ENCODE measurements at regions not wholly inside any gene's neighbourhood (a gene's known extent, or its start where the extent isn't known, plus 50 kb on each side); places are given as distances from the start of the nearest gene placed in this dataset.

- no peaks in the 10 kb centered on the region for H4K20me1 ChIP-seq (ENCODE audit: insufficient read depth, low read length, poor library complexity, severe bottlenecking)
- H2AFZ ChIP-seq (ENCODE audit: low read length), result no peak overlapping the region
- H3K9me3 ChIP-seq (ENCODE audit: insufficient read depth, low read depth, low read length), result no peaks in the 10 kb centered on the region
- H3F3A ChIP-seq (ENCODE audit: low read depth), result no peaks in the 10 kb centered on the region
- no peaks in the 10 kb centered on the region for H3K79me2 ChIP-seq (ENCODE audit: insufficient read depth, low read length)
- H3K9me2 ChIP-seq (replicated peaks; ENCODE audit: low read depth, low read length), result no peaks in the 10 kb centered on the region
- no peak overlapping the region for H3K4me2 ChIP-seq (ENCODE audit: low read depth, low read length, poor library complexity, severe bottlenecking)
- H3K4me1 ChIP-seq (ENCODE audit: insufficient read depth, low read length, poor library complexity, severe bottlenecking), result no peaks in the 10 kb centered on the region
- TF ChIP-seq EZH2phosphoT487 (IDR thresholded peaks at IDR 0.05; ENCODE audit: borderline replicate concordance), result no peak
- TF ChIP-seq, protein P1, sequence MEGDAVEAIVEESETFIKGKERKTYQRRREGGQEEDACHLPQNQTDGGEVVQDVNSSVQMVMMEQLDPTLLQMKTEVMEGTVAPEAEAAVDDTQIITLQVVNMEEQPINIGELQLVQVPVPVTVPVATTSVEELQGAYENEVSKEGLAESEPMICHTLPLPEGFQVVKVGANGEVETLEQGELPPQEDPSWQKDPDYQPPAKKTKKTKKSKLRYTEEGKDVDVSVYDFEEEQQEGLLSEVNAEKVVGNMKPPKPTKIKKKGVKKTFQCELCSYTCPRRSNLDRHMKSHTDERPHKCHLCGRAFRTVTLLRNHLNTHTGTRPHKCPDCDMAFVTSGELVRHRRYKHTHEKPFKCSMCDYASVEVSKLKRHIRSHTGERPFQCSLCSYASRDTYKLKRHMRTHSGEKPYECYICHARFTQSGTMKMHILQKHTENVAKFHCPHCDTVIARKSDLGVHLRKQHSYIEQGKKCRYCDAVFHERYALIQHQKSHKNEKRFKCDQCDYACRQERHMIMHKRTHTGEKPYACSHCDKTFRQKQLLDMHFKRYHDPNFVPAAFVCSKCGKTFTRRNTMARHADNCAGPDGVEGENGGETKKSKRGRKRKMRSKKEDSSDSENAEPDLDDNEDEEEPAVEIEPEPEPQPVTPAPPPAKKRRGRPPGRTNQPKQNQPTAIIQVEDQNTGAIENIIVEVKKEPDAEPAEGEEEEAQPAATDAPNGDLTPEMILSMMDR (conservative IDR thresholded peaks at IDR 0.05; ENCODE audit: low read length), result no peak
- H3K36me3 ChIP-seq (ENCODE audit: insufficient read depth, low read length), result no peaks in the 10 kb centered on the region
- H3K9ac ChIP-seq (ENCODE audit: low read depth, low read length, poor library complexity, severe bottlenecking), result no peak overlapping the region
- H3K27me3 ChIP-seq (ENCODE audit: insufficient read depth, low read length, poor library complexity, severe bottlenecking), result no peaks in the 10 kb centered on the region
- no peak overlapping the region for H3K4me3 ChIP-seq (ENCODE audit: low read length, poor library complexity, severe bottlenecking)
These were observed 88.6 kb upstream of the DLGAP1 start for GRCh38 chr18:4543711-4544110.

DNA sequence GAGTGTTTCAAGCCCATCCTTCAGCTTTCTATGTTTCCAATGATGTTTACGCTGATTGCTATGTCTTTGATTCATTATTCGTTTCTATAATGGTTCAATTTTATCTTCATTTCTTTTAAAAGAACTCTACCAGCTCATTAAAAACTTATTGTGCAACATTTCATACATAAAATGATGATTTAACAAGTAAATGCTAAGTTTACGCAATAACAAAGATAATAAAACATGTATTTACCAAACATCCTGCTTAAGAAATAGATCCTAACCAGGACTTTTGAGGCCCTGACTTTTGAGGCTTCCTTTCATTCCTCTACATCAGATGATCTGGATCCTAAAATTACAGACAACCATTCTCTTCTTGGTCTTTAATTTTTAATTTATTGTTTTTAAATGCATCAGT is 86.5 kb upstream of the DLGAP1 start:
- Histone ChIP-seq H2AFZ (ENCODE audit: low read length) (no peak overlapping the region), H3K79me2 (ENCODE audit: insufficient read depth, low read length) (no peaks in the 10 kb centered on the region), H3K4me3 (ENCODE audit: low read length, poor library complexity, severe bottlenecking) (no peak overlapping the region), H3K9ac (ENCODE audit: low read depth, low read length, poor library complexity, severe bottlenecking) (no peak overlapping the region), H3K9me3 (ENCODE audit: insufficient read depth, low read depth, low read length) (0 out of 2 replicates have a peak, but pooled peaks cover 3% of the 10 kb centered on the region), H3K4me2 (ENCODE audit: low read depth, low read length, poor library complexity, severe bottlenecking) (no peak overlapping the region), H3F3A (ENCODE audit: low read depth) (no peaks in the 10 kb centered on the region), H3K4me1 (ENCODE audit: insufficient read depth, low read length, poor library complexity, severe bottlenecking) (no peaks in the 10 kb centered on the region), H4K20me1 (ENCODE audit: insufficient read depth, low read length, poor library complexity, severe bottlenecking) (no peaks in the 10 kb centered on the region), H3K36me3 (ENCODE audit: insufficient read depth, low read length) (no peaks in the 10 kb centered on the region), H3K9me2 (replicated peaks; ENCODE audit: low read depth, low read length) (no peaks in the 10 kb centered on the region), H3K27me3 (ENCODE audit: insufficient read depth, low read length, poor library complexity, severe bottlenecking) (no peaks in the 10 kb centered on the region)
- TF ChIP-seq, protein P1 (conservative IDR thresholded peaks at IDR 0.05; ENCODE audit: low read length), result no peak
- TF ChIP-seq EZH2phosphoT487 (IDR thresholded peaks at IDR 0.05; ENCODE audit: borderline replicate concordance), result no peak

DNA sequence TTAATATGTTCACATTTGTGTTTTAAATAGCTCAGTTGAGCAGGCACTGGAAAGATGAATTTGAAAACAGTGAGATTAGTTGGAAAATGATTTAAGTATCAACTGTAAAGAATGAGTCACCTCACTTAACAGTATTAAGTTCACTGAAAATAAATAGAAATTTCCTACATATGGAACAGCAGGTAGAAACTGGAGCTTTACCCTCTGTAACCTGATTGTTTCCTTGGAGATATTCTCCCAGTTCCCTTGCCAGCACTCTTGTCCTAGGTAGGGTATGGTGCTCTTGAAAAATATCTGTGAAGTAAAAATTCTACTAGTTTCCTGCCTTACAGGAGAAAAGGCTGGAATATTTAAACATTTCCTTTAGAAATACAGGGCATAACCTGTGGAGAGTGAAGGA is 81.3 kb upstream of the DLGAP1 start:
- Histone ChIP-seq H3K9me3 (ENCODE audit: insufficient read depth, low read depth, low read length) (peaks cover 11% of the 10 kb centered on the region; the same call in 1 of the 2 replicates), H3K79me2 (ENCODE audit: insufficient read depth, low read length) (no peaks in the 10 kb centered on the region), H3F3A (ENCODE audit: low read depth) (no peaks in the 10 kb centered on the region), H2AFZ (ENCODE audit: low read length) (no peak overlapping the region), H3K4me1 (ENCODE audit: insufficient read depth, low read length, poor library complexity, severe bottlenecking) (no peaks in the 10 kb centered on the region), H3K9me2 (replicated peaks; ENCODE audit: low read depth, low read length) (no peaks in the 10 kb centered on the region), H3K27me3 (ENCODE audit: insufficient read depth, low read length, poor library complexity, severe bottlenecking) (no peaks in the 10 kb centered on the region), H3K36me3 (ENCODE audit: insufficient read depth, low read length) (no peaks in the 10 kb centered on the region), H3K4me2 (ENCODE audit: low read depth, low read length, poor library complexity, severe bottlenecking) (no peak overlapping the region), H3K9ac (ENCODE audit: low read depth, low read length, poor library complexity, severe bottlenecking) (no peak overlapping the region), H3K4me3 (ENCODE audit: low read length, poor library complexity, severe bottlenecking) (no peak overlapping the region), H4K20me1 (ENCODE audit: insufficient read depth, low read length, poor library complexity, severe bottlenecking) (no peaks in the 10 kb centered on the region)
- no peak for TF ChIP-seq EZH2phosphoT487 (IDR thresholded peaks at IDR 0.05; ENCODE audit: borderline replicate concordance)
- TF ChIP-seq, protein P1 (conservative IDR thresholded peaks at IDR 0.05; ENCODE audit: low read length), result no peak
